ENCODE measurements at regions not wholly inside any gene's neighbourhood (a gene's known extent, or its start where the extent isn't known, plus 50 kb on each side); places are given as distances from the start of the nearest gene placed in this dataset.

GRCh38 chr11:42179216-42179615 lies 719.8 kb upstream of the LRRC4C start:
- Histone ChIP-seq H3K27me3 (no peaks in the 10 kb centered on the region), H3K36me3 (replicated peaks in 1 of 2; ENCODE audit: insufficient read depth in 1 of 2, low read depth in 2 of 2) (no peaks in the 10 kb centered on the region), H3K4me3 (no peak overlapping the region), H3K9me3 (no peaks in the 10 kb centered on the region), H3K4me1 (no peaks in the 10 kb centered on the region), H3K27ac (no peak overlapping the region)
- 27 to 34% methylated on average over 2 of the region's 2 CpGs for WGBS, 2 donors
- intact Hi-C loops (cut with DNase I): no loop called here
- DNase-seq (no peak), ATAC-seq (no peak)
- TF ChIP-seq CTCF (IDR thresholded peaks at IDR 0.05): no peak
- no peak for TF ChIP-seq POLR2A (IDR thresholded peaks at IDR 0.05)

GRCh38 chr11:42195289-42196013 lies 736.0 kb upstream of the LRRC4C start:
- H3K4me1 ChIP-seq: no peaks in the 10 kb centered on the region
- no peak for DNase-seq
- H3K4me3 ChIP-seq: no peak overlapping the region
- TF ChIP-seq POLR2A (IDR thresholded peaks at IDR 0.05) (no peak), CTCF (IDR thresholded peaks at IDR 0.05) (no peak)
- H3K9me3 ChIP-seq: no peaks in the 10 kb centered on the region
- H3K27ac ChIP-seq: no peak overlapping the region
- no peaks in the 10 kb centered on the region for H3K27me3 ChIP-seq
- intact Hi-C loops (cut with DNase I): no loop called here
- WGBS, 2 donors: 33 to 39% methylated on average over 3 of the region's 3 CpGs
- no peak for ATAC-seq
- no peaks in the 10 kb centered on the region for H3K36me3 ChIP-seq (replicated peaks in 1 of 2; ENCODE audit: insufficient read depth in 1 of 2, low read depth in 2 of 2)

GRCh38 chr11:42200311-42200710 lies 740.9 kb upstream of the LRRC4C start:
- no peaks in the 10 kb centered on the region for H3K36me3 ChIP-seq (replicated peaks in 1 of 2; ENCODE audit: insufficient read depth in 1 of 2, low read depth in 2 of 2)
- H3K4me1 ChIP-seq: no peaks in the 10 kb centered on the region
- ATAC-seq: no peak
- no peaks in the 10 kb centered on the region for H3K27me3 ChIP-seq
- no peak for DNase-seq
- no peak for TF ChIP-seq POLR2A (IDR thresholded peaks at IDR 0.05)
- TF ChIP-seq CTCF (IDR thresholded peaks at IDR 0.05): no peak
- intact Hi-C loops (cut with DNase I): no loop called here
- no peak overlapping the region for H3K4me3 ChIP-seq
- H3K9me3 ChIP-seq: no peaks in the 10 kb centered on the region
- H3K27ac ChIP-seq: no peak overlapping the region
- 76 to 81% methylated on average over 6 of the region's 6 CpGs for WGBS, 2 donors

- ATAC-seq (no peak), DNase-seq (no peak)
- intact Hi-C loops (cut with DNase I): no loop called here
- Histone ChIP-seq H3K9me3 (no peaks in the 10 kb centered on the region), H3K27ac (no peak overlapping the region), H3K27me3 (no peaks in the 10 kb centered on the region), H3K36me3 (replicated peaks in 1 of 2; ENCODE audit: insufficient read depth in 1 of 2, low read depth in 2 of 2) (no peaks in the 10 kb centered on the region), H3K4me1 (no peaks in the 10 kb centered on the region), H3K4me3 (no peak overlapping the region)
- 34 to 46% methylated on average over 6 of the region's 6 CpGs for WGBS, 2 donors
- no peak for TF ChIP-seq CTCF (IDR thresholded peaks at IDR 0.05)
- TF ChIP-seq POLR2A (IDR thresholded peaks at IDR 0.05): no peak
Measured at GRCh38 chr11:42201603-42202148, 742.2 kb upstream of the LRRC4C start.

GRCh38 chr11:42205518-42205917 lies 746.1 kb upstream of the LRRC4C start:
- H3K36me3 ChIP-seq (replicated peaks in 1 of 2; ENCODE audit: insufficient read depth in 1 of 2, low read depth in 2 of 2): no peaks in the 10 kb centered on the region
- DNase-seq (no peak), ATAC-seq (no peak)
- no peaks in the 10 kb centered on the region for H3K4me1 ChIP-seq
- WGBS, 2 donors: 0 to 8% methylated on average over 1 of the region's 1 CpG
- intact Hi-C loops (cut with DNase I): no loop called here
- no peaks in the 10 kb centered on the region for H3K9me3 ChIP-seq
- no peak overlapping the region for H3K4me3 ChIP-seq
- TF ChIP-seq POLR2A (IDR thresholded peaks at IDR 0.05) (no peak), CTCF (IDR thresholded peaks at IDR 0.05) (no peak)
- no peak overlapping the region for H3K27ac ChIP-seq
- H3K27me3 ChIP-seq: no peaks in the 10 kb centered on the region
